H9 (cell line): ENCODE measurements at regions not wholly inside any gene's neighbourhood (a gene's known extent, or its start where the extent isn't known, plus 50 kb on each side); places are given as distances from the start of the nearest gene placed in this dataset.

Experiments
- DNase-seq: peaks from one replicate; pipeline ENCODE4 v3.0.0-alpha.2; 2017
- H2AFZ ChIP-seq: one replicate; pipeline ENCODE4 v1.6.1; 2013; ENCODE audit warnings: mild to moderate bottlenecking, low read length, control low read depth, moderate library complexity
- H2AK5ac ChIP-seq: 2 replicates; pipeline ENCODE4 v1.6.1; 2013; ENCODE audit warnings: low read length, control low read depth, mixed read lengths; ENCODE audit not compliant: insufficient read length
- H2BK120ac ChIP-seq: one replicate; pipeline ENCODE4 v1.6.1; 2013; ENCODE audit warnings: low read depth, mild to moderate bottlenecking, low read length, control low read depth, inconsistent platforms; ENCODE audit not compliant: poor library complexity, severe bottlenecking
- H2BK12ac ChIP-seq: 2 replicates; pipeline ENCODE4 v1.6.1; 2013; ENCODE audit warnings: low read length, control low read depth, mixed read lengths, low read depth; ENCODE audit not compliant: insufficient read length
- H2BK15ac ChIP-seq: 2 replicates; pipeline ENCODE4 v1.6.1; 2013; ENCODE audit warnings: low read depth, low read length, control low read depth
- H2BK20ac ChIP-seq: one replicate; pipeline ENCODE4 v1.6.1; 2013; ENCODE audit warnings: low read depth, mild to moderate bottlenecking, low read length, control low read depth, inconsistent platforms; ENCODE audit not compliant: poor library complexity, severe bottlenecking
- H2BK5ac ChIP-seq: 2 replicates; pipeline ENCODE4 v1.6.1; 2013; ENCODE audit warnings: low read length, control low read depth, mixed read lengths; ENCODE audit not compliant: insufficient read length
- H3K14ac ChIP-seq: 2 replicates; pipeline ENCODE4 v1.6.1; 2013; ENCODE audit warnings: low read length, control low read depth; ENCODE audit not compliant: insufficient read depth
- H3K18ac ChIP-seq: 2 replicates; pipeline ENCODE4 v1.6.1; 2013; ENCODE audit warnings: low read depth, mild to moderate bottlenecking, mixed read lengths, low read length, control low read depth; ENCODE audit not compliant: insufficient read length
- H3K23ac ChIP-seq: 2 replicates; pipeline ENCODE4 v1.6.1; 2013; ENCODE audit warnings: low read length, control low read depth, mixed read lengths, low read depth; ENCODE audit not compliant: insufficient read length
- H3K23me2 ChIP-seq: 2 replicates; pipeline ENCODE4 v1.6.1; 2013; ENCODE audit warnings: low read depth, mild to moderate bottlenecking, mixed read lengths, low read length, control low read depth; ENCODE audit not compliant: insufficient read length, poor library complexity, severe bottlenecking
- H3K27ac ChIP-seq: 2 replicates; pipeline ENCODE4 v1.5.1; 2013; ENCODE audit warnings: low read length, control low read depth, mixed read lengths, low read depth; ENCODE audit not compliant: insufficient read length
- H3K27me3 ChIP-seq: 2 replicates; pipeline ENCODE4 v1.6.1; 2013; ENCODE audit warnings: low read length, control low read depth, inconsistent platforms; ENCODE audit not compliant: insufficient read depth
- H3K4ac ChIP-seq: 2 replicates; pipeline ENCODE4 v1.6.1; 2013; ENCODE audit warnings: low read depth, mild to moderate bottlenecking, control low read depth, inconsistent platforms, low read length, moderate library complexity
- H3K4me1 ChIP-seq: 2 replicates; pipeline ENCODE4 v1.6.1; 2013; ENCODE audit warnings: low read length, control low read depth, inconsistent platforms; ENCODE audit not compliant: insufficient read depth
- H3K4me2 ChIP-seq: 2 replicates; pipeline ENCODE4 v1.6.1; 2013; ENCODE audit warnings: low read length, control low read depth, mixed read lengths; ENCODE audit not compliant: insufficient read length, insufficient read depth
- H3K56ac ChIP-seq: 2 replicates; pipeline ENCODE4 v1.6.1; 2013; ENCODE audit warnings: low read depth, mild to moderate bottlenecking, mixed read lengths, low read length, control low read depth; ENCODE audit not compliant: insufficient read length
- H3K79me1 ChIP-seq: 2 replicates; pipeline ENCODE4 v1.6.1; 2013; ENCODE audit warnings: low read depth, mild to moderate bottlenecking, moderate library complexity, low read length, control low read depth, inconsistent platforms; ENCODE audit not compliant: insufficient read depth, poor library complexity, severe bottlenecking
- H3K79me2 ChIP-seq: 2 replicates; pipeline ENCODE4 v1.6.1; 2013; ENCODE audit warnings: low read length, control low read depth, inconsistent platforms; ENCODE audit not compliant: insufficient read depth
- H3K9ac ChIP-seq: 2 replicates; pipeline ENCODE4 v1.6.1; 2013; ENCODE audit warnings: low read length, control low read depth, mixed read lengths; ENCODE audit not compliant: insufficient read length; ENCODE audit errors: extremely low read depth
- H3K9me3 ChIP-seq: one replicate; pipeline ENCODE4 v1.6.1; 2013; ENCODE audit warnings: low read depth, low read length, inconsistent platforms; ENCODE audit not compliant: control insufficient read depth
- H3T11ph ChIP-seq: one replicate; pipeline ENCODE4 v1.6.1; 2013; ENCODE audit warnings: mild to moderate bottlenecking, low read length, control low read depth, inconsistent platforms
- H4K20me1 ChIP-seq: one replicate; pipeline ENCODE4 v1.6.1; 2013; ENCODE audit not compliant: control insufficient read depth, insufficient read length, insufficient read depth
- H4K5ac ChIP-seq: 2 replicates; pipeline ENCODE4 v1.6.1; 2013; ENCODE audit warnings: low read depth, mild to moderate bottlenecking, mixed read lengths, low read length, control low read depth; ENCODE audit not compliant: insufficient read length
- H4K8ac ChIP-seq: replicated peaks from 2 replicates; pipeline ENCODE4 v1.6.1; 2013; ENCODE audit warnings: low read length, control low read depth, mixed read lengths, low read depth; ENCODE audit not compliant: insufficient read length
- H4K91ac ChIP-seq: 2 replicates; pipeline ENCODE4 v1.6.1; 2013; ENCODE audit warnings: low read depth, mild to moderate bottlenecking, moderate library complexity, mixed read lengths, low read length, control low read depth; ENCODE audit not compliant: insufficient read length
- H3K27ac Mint-ChIP-seq, 3 experiments: 2 replicates in 2 of 3; 3 replicates in 1 of 3; pipeline ENCODE4 v1.8.0; 2020 to 2021; ENCODE audit warnings: mixed read lengths in 3 of 3, mild to moderate bottlenecking in 1 of 3, moderate library complexity in 1 of 3
- H3K27me3 Mint-ChIP-seq: 2 replicates; pipeline ENCODE4 v1.8.0; 2021; ENCODE audit warnings: low read depth, mild to moderate bottlenecking, moderate library complexity, mixed read lengths
- H3K36me3 Mint-ChIP-seq, 3 experiments: 2 replicates in 2 of 3; 3 replicates in 1 of 3; pipeline ENCODE4 v1.8.0; 2020 to 2021; ENCODE audit warnings: low read depth in 3 of 3, mixed read lengths in 3 of 3; ENCODE audit not compliant: insufficient read depth in 1 of 3
- H3K4me1 Mint-ChIP-seq, 2 experiments: 2 replicates each; pipeline ENCODE4 v1.8.0; 2020; ENCODE audit warnings: mixed read lengths in 2 of 2
- H3K4me3 Mint-ChIP-seq, 2 experiments: 2 replicates in 1 of 2; 3 replicates in 1 of 2; pipeline ENCODE4 v1.8.0; 2020 to 2021; ENCODE audit warnings: mild to moderate bottlenecking in 2 of 2, mixed read lengths in 2 of 2, moderate library complexity in 1 of 2
- H3K9me3 Mint-ChIP-seq, 2 experiments: 2 replicates in 1 of 2; 3 replicates in 1 of 2; pipeline ENCODE4 v1.8.0; 2020; ENCODE audit warnings: mild to moderate bottlenecking in 2 of 2, mixed read lengths in 2 of 2, moderate library complexity in 1 of 2
- WGBS: extraction: QIAGEN DNeasy Blood & Tissue Kit; methylation state at CpG from one replicate; pipeline ENCODE4 v1.1.7; 2013; ENCODE audit warnings: missing lambda C conversion rate, low lambda C conversion rate, mixed read lengths; ENCODE audit not compliant: insufficient read length; ENCODE audit errors: extremely low coverage; 5-methylcytosine and 5-hydroxymethylcytosine counted together
- TF ChIP-seq, protein P1 (sequence below): fragments of 200-600 bp; sonication (generic); conservative IDR thresholded peaks from 3 replicates; pipeline ENCODE4 v1.8.0; 2021; ENCODE audit warnings: antibody characterized with exemption, mild to moderate bottlenecking

DNA sequence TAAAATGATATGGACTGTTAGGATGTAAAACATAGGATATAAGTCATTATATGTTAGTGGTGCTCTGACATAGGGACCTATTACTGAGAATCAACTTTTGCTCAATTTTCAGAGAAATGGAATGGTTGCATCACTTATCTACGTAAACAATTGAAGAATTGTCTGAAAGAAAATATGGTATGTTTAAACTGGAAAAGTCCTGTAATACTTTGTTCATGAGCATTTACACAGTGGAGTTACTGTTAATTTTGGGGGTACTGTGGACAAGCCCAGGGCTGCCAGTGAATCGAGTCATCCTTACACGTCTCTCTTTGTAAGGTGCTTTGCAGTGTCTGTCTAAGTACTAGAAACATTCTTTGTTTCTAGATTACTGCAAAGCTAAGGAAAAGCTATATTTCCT is 152.0 kb downstream of the ZNF22 start:
- Histone ChIP-seq H2BK15ac (no peak overlapping the region), H3K79me2 (no peaks in the 10 kb centered on the region), H3K27me3 (no peaks in the 10 kb centered on the region), H4K8ac (no peak overlapping the region), H3K9ac (no peak overlapping the region), H3T11ph (no peak overlapping the region), H3K79me1 (no peaks in the 10 kb centered on the region), H2BK12ac (no peak overlapping the region), H3K23me2 (no peaks in the 10 kb centered on the region), H2BK5ac (no peak overlapping the region), H2AK5ac (no peak overlapping the region), H2BK20ac (no peak overlapping the region), H4K5ac (no peak overlapping the region), H3K14ac (no peak overlapping the region), H3K27ac (no peak overlapping the region), H3K9me3 (no peaks in the 10 kb centered on the region), H4K20me1 (no peaks in the 10 kb centered on the region), H3K18ac (no peak overlapping the region), H3K4me2 (no peak overlapping the region), H4K91ac (no peak overlapping the region), H2BK120ac (no peak overlapping the region), H3K4me1 (no peaks in the 10 kb centered on the region), H3K56ac (no peak overlapping the region), H3K23ac (no peak overlapping the region), H2AFZ (no peak overlapping the region), H3K4ac (no peak overlapping the region)
- TF ChIP-seq, protein P1, sequence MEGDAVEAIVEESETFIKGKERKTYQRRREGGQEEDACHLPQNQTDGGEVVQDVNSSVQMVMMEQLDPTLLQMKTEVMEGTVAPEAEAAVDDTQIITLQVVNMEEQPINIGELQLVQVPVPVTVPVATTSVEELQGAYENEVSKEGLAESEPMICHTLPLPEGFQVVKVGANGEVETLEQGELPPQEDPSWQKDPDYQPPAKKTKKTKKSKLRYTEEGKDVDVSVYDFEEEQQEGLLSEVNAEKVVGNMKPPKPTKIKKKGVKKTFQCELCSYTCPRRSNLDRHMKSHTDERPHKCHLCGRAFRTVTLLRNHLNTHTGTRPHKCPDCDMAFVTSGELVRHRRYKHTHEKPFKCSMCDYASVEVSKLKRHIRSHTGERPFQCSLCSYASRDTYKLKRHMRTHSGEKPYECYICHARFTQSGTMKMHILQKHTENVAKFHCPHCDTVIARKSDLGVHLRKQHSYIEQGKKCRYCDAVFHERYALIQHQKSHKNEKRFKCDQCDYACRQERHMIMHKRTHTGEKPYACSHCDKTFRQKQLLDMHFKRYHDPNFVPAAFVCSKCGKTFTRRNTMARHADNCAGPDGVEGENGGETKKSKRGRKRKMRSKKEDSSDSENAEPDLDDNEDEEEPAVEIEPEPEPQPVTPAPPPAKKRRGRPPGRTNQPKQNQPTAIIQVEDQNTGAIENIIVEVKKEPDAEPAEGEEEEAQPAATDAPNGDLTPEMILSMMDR = no peak
- Mint-ChIP-seq H3K27me3 (no peaks in the 10 kb centered on the region), H3K4me1 (peaks cover 5 to 6% of the 10 kb centered on the region in 2 experiments; a peak in 3 of 4 replicates), H3K9me3 (no peaks in the 10 kb centered on the region), H3K4me3 (no peak overlapping the region), H3K27ac (no peak overlapping the region), H3K36me3 (no peaks in the 10 kb centered on the region)
- WGBS = no CpG with 5 or more reads among the region's 3 CpGs
- DNase-seq = no peak
